RWPE2 (cell line): ENCODE measurements at regions not wholly inside any gene's neighbourhood (a gene's known extent, or its start where the extent isn't known, plus 50 kb on each side); places are given as distances from the start of the nearest gene placed in this dataset.

Source experiments
- ATAC-seq: fragments of 200-7000 bp; cut with Tn5 transposase; 3 replicates; pipeline ENCODE4 v1.9.1; 2021; ENCODE audit warnings: low read depth
- DNase-seq: peaks from one replicate; pipeline ENCODE4 v3.0.0-alpha.2; 2020; ENCODE audit warnings: low spot score
- H3K27ac ChIP-seq: fragments of 450-650 bp; 2 replicates; pipeline ENCODE4 v1.5.1; 2017; ENCODE audit warnings: mild to moderate bottlenecking; ENCODE audit not compliant: poor library complexity, severe bottlenecking
- H3K27me3 ChIP-seq: fragments of 250-450 bp; sonication (Bioruptor Pico); 2 replicates; pipeline ENCODE4 v1.5.1; 2021; ENCODE audit warnings: mild to moderate bottlenecking, moderate library complexity; ENCODE audit not compliant: insufficient read depth, poor library complexity, severe bottlenecking
- H3K36me3 ChIP-seq: fragments of 250-450 bp; sonication (Bioruptor Pico); 2 replicates; pipeline ENCODE4 v1.5.1; 2020; ENCODE audit warnings: low read depth, mild to moderate bottlenecking, moderate library complexity
- H3K4me1 ChIP-seq: fragments of 250-450 bp; sonication (Bioruptor Pico); 2 replicates; pipeline ENCODE4 v1.5.1; 2021; ENCODE audit warnings: mild to moderate bottlenecking, moderate library complexity; ENCODE audit not compliant: insufficient read depth, poor library complexity, severe bottlenecking
- H3K4me3 ChIP-seq: fragments of 250-450 bp; sonication (Bioruptor Pico); 2 replicates; pipeline ENCODE4 v1.5.1; 2021; ENCODE audit warnings: mild to moderate bottlenecking, moderate library complexity; ENCODE audit not compliant: severe bottlenecking
- H3K9me3 ChIP-seq: fragments of 250-450 bp; sonication (Bioruptor Pico); 2 replicates; pipeline ENCODE4 v1.5.1; 2021; ENCODE audit warnings: mild to moderate bottlenecking, moderate library complexity; ENCODE audit not compliant: severe bottlenecking
- TF ChIP-seq, protein P1 (sequence below): fragments of 450-650 bp; IDR thresholded peaks from one replicate; pipeline ENCODE4 v1.5.1; 2017; ENCODE audit warnings: mild to moderate bottlenecking, moderate library complexity; ENCODE audit not compliant: poor library complexity, severe bottlenecking

DNA sequence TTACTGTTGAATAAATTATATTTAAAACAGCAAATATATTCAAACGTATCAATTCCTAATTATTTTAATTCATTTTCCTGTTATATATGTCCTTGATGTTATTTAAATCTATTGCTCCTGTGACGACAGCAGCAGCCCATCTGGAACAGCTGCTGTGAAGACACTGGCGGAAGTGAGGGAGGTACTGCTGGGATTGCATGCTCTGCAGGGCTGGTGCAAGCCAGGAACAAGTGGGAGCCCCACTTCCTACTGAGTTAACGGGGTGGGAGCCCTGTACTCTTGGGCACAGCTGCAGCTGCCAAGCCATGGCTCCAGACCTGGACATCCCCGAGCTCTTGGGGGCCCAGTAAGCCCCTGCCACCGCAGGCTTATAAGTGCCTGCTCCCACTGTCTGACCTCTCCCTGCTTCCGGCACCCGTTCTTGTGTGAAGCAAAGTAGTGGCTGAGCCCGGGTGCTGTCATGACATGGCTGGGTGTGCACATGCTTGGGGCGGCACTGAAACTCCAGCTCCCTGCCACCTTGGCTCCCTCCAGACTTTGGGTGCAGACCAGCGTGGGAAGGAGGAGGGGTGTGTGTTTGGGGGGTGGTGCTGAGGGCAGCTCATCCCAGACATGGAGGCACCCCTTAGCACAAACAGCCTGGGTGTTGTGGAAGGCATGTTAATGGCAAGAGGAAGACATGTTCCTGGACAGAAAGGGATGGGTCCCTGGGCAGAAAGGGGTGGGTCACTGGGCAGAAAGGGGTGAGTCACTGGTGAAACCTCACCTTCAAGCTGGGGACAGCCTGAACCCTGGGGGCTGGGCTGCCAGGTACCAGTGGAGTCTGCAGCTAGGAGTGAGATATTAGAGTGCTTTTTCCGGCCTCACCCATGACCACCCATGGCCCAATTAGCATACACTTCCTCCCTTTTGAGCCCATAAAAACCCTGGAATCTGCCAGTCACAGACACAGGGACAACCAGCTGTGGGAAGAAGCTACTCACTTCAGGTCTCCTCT lies 1981.3 kb upstream of the IGFBP7 start:
- Histone ChIP-seq H3K4me3 (no peak overlapping the region), H3K36me3 (no peaks in the 10 kb centered on the region), H3K27ac (no peak overlapping the region), H3K27me3 (peaks cover 4% of the 10 kb centered on the region), H3K4me1 (no peaks in the 10 kb centered on the region), H3K9me3 (no peaks in the 10 kb centered on the region)
- DNase-seq (peak; percentile 19), ATAC-seq (peak; percentile 29; the same call in 1 of the 3 replicates)
- TF ChIP-seq, protein P1, sequence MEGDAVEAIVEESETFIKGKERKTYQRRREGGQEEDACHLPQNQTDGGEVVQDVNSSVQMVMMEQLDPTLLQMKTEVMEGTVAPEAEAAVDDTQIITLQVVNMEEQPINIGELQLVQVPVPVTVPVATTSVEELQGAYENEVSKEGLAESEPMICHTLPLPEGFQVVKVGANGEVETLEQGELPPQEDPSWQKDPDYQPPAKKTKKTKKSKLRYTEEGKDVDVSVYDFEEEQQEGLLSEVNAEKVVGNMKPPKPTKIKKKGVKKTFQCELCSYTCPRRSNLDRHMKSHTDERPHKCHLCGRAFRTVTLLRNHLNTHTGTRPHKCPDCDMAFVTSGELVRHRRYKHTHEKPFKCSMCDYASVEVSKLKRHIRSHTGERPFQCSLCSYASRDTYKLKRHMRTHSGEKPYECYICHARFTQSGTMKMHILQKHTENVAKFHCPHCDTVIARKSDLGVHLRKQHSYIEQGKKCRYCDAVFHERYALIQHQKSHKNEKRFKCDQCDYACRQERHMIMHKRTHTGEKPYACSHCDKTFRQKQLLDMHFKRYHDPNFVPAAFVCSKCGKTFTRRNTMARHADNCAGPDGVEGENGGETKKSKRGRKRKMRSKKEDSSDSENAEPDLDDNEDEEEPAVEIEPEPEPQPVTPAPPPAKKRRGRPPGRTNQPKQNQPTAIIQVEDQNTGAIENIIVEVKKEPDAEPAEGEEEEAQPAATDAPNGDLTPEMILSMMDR, result no peak

DNA sequence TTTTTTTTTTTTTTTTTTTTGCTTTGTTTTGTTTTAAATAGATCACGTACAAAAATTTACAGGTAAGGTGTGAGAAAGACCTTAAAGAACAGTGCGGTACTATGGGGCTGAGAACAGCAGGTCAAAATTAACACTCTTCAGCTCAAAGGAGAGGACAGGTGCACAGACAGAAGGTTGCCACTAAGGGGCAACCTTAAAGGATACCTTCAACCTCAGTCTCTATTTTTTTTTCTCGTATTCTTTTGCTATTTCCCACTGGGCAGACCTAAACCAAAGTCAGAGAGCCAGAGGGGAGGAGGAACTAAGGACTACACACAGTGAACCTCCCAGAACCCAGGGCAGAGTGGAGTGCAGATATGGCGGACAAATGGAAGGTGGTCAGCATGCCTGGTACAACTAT lies 1984.3 kb upstream of the IGFBP7 start:
- Histone ChIP-seq H3K27me3 (no peaks in the 10 kb centered on the region), H3K4me3 (no peak overlapping the region), H3K27ac (no peak overlapping the region), H3K36me3 (no peaks in the 10 kb centered on the region), H3K9me3 (no peaks in the 10 kb centered on the region), H3K4me1 (no peaks in the 10 kb centered on the region)
- DNase-seq (no peak), ATAC-seq (no peak)
- TF ChIP-seq, protein P1, result no peak

DNA sequence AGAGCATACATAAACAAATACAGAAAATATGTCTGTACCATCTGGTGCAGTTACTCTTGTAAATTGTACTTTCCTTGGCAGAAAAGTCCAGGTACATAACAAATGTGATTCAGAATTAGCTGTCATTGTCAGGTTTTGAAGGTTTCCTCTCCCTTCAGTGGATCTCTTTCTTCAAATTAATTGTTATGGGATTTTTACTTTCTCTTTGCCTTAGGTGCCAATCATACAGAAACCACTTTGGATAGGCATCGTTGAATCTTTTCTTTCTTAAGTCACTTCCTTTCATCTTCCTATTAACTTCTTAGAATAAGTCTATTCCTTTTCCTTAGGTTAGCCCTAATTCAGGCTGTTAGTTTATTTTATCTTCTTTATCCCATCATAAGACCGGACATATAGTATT lies 1992.1 kb upstream of the IGFBP7 start:
- Histone ChIP-seq H3K4me3 (no peak overlapping the region), H3K27ac (no peak overlapping the region), H3K9me3 (no peaks in the 10 kb centered on the region), H3K36me3 (no peaks in the 10 kb centered on the region), H3K4me1 (no peaks in the 10 kb centered on the region), H3K27me3 (no peaks in the 10 kb centered on the region)
- ATAC-seq (no peak), DNase-seq (no peak)
- TF ChIP-seq, protein P1, result no peak

DNA sequence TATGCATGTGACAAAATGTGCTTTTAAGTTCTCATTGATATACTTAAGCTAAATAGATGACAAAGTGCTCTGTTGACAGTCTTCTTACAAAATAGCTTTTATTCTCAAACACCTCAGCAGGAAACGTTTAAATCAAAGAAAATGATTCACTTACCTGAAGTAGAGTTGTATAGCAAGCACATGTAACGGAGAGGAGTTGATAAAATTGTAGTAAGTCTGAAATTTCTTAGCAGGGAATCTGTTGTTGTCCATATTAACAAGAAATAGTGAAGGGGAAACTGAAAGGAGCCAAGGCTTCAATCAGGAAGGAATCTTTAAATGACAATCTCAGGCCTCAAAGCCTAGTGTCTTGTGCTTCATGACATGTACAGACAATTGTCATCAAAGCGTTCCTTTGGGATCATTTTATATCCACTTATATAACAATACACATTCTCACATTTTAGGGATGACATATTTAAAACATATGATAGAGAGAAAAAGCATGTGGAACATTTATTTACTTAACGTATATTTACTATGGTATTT lies 2010.2 kb upstream of the IGFBP7 start:
- no peak overlapping the region for H3K27ac ChIP-seq
- no peaks in the 10 kb centered on the region for H3K36me3 ChIP-seq
- DNase-seq, result no peak
- no peaks in the 10 kb centered on the region for H3K4me1 ChIP-seq
- H3K9me3 ChIP-seq, result no peaks in the 10 kb centered on the region
- TF ChIP-seq, protein P1, result no peak
- no peaks in the 10 kb centered on the region for H3K27me3 ChIP-seq
- no peak overlapping the region for H3K4me3 ChIP-seq
- no peak for ATAC-seq
